ENCODE measurements at regions not wholly inside any gene's neighbourhood (a gene's known extent, or its start where the extent isn't known, plus 50 kb on each side); places are given as distances from the start of the nearest gene placed in this dataset.
A peak's percentile ranks its signal among the peaks of the same experiment; 100 is the strongest.
"Not testable (repeated sequence)": the region's sequence is repeated elsewhere in the genome, so short reads cannot be mapped to it uniquely, and the experiment has no call there.

DNA sequence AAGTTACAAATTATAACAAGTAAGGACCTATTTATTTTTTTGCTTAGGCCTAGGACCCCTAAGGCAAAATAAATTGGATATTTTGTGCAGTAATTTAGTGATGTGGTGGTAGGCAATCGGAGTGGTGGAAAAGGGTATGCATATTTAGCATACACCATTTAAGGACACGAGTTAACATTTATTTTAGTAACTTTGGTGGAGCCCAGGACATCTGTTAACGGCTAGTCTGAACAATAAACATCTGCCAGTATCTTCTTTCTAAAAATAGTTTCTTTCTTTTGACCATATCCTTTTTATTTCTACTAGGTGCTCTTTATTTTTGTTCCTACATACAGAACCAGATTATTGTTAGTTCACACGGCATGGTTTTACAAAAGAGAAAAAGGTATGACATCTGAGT lies 326.3 kb downstream of the CHL1 start:
- no peak for DNase-seq

DNA sequence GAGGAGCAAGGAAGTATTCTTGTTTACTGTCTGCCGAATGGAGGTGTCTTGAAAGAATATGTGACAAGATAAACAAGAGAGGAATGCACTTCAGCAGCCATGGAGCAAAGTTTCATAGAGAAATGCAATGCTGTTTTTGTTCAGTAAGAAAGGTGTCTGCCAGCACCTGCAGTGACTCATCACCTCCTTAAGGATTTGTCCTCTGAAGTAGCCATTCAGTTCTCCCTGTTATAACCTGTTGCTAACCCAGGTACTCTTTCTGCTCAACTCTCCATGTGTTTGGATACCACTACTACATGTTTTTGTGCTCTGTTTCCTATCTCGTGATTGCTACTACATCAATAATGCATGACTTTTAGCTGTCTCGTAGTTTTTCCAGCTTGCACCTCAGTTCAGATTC lies 328.9 kb downstream of the CHL1 start:
- no peak for DNase-seq

DNA sequence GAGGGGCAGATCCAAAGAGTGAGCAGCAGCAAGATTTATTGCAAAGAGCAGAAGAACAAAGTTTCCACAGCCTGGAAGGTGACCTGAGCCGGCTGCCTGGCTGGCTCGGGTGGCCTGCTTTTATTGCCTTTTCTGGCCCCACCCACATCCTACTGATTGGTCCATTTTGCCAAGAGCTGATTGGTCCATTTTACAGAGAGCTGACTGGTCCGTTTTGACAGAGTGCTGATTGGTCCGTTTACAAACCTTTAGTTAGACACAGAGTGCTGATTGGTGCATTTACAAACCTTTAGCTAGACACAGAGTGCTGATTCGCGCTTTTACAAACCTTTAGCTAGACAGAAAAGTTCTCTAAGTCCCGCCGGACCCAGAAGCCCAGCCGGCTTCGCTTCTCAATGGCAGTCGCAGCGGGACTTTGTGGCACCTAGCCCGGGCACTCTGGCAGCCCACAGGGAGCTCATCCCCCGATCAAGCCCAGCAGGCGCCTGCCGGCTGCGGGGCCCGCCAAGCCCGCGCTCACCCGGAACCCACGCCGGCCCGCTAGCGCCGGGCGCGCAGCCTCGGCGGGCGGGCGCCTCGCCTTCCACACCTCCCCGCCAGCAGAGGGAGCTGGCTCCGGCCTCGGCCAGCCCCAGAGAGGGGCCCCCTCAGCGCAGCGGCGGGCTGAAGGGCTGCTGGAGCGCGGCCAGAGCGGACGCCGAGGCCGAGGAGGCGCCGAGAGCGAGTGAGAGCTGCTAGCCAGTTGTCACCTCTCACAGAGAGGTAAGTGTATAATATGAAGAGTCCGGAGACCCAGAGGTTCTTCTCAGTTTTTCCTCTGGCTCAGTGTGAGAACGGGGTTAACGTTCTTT lies 339.2 kb downstream of the CHL1 start:
- DNase-seq: no peak

DNA sequence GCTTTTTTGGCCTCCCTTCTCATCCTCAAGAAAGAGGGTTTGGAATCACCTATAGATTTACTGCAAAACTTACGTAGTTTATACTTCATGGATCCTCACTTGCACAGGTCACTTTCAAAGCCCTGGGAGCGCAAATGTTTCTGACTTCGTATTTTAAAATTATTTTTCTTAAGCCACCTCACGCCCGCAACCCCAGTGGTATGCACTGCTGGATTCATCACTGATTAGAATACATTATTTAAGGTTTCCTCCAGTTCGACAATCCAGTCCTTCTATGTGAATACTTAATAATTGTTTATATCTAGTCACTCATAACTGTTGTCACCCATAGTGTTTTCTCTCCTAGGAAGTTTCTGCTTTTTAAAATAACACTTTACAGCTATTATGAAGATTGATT lies 339.9 kb downstream of the CHL1 start:
- DNase-seq: no peak

DNA sequence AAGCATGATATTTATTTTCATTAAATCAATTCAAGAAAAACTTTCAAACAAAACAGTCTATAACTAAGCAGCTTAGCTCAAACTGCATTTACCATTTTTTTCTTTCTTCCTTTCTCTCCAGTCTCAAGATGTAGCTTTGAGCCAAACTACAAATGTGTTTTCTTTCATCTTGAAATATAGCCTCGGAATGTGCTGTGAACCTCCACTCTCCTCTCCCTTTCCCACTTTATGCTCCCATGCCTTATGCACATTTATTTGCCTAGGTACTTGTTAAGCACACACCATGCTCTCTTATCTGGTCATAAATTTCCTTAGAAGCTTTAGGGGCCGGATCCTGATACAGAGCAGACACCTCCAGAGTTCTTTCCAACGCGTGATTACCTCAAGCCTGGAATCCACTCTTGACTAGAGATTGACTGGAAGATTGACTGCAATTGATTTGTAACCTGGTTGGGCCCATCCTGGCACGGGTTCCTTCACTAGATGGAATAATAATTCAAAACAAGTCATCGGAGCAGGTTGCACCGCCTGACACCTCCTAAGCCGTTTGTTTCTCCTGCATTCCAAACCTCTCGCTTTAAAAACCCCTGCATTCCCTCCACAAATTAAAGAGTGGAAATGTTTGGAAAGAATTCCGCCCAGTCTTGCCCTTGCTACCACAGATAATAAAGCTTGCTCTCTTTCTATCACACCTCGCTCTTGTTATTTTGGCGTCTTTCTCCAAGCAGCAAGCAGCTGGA lies 344.7 kb downstream of the CHL1 start:
- DNase-seq: peak; percentile 47

DNA sequence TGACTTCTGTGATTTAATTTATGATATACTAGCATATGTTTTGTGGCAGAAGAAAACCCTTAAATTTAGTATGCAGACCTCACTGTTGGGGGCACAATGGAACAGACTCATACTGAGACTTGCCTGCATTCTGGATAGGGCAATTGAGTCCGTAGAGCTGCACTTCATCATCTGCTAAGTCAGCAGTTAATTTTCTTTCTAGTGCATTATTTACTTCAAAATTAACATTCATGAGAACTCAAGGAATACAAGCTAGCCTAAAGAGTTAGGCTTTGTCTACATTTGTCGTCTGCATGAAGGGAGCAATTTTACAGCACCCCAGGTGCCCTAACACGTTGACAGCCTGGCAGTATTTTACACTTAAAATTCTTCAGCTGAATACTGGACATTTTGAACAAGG lies 345.5 kb downstream of the CHL1 start:
- DNase-seq: no peak

DNA sequence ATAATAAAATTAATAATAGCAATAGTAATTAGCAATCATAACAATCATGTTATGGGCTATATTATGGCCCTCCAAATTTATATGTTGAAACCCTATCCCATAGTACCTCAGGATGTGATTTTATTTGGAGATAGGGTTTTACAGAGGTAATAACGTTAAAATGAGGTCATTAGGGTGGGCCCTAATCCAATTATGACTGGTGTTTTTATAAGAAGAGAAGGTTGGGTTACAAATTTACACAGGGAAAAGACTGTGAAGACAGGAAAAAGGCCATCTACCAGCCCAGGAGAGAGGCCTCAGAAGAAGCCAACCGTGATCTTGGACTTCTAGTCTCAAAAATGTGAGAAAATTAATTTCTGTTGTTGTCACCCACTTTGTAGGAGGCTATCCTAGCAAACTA lies 353.1 kb downstream of the CHL1 start:
- DNase-seq: no peak

DNA sequence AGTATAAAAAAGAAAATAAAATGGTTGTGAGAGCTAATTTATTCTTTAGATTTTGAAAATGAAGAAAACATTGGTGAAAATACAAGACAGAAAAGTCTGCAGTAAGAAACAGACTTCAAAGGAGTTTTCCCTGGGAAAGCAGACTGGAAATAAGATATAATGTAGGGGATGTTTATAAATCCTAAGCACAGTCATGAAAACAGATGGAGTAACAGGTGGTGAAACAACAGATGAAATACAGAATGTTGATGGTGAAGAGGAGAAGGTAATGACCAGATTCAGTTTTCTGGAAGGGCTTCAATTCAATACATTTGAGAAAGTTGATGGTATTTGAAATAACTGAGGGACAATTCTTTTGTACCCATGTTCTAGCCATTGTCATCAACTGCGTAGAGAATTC lies 353.9 kb downstream of the CHL1 start:
- no peak for DNase-seq

DNA sequence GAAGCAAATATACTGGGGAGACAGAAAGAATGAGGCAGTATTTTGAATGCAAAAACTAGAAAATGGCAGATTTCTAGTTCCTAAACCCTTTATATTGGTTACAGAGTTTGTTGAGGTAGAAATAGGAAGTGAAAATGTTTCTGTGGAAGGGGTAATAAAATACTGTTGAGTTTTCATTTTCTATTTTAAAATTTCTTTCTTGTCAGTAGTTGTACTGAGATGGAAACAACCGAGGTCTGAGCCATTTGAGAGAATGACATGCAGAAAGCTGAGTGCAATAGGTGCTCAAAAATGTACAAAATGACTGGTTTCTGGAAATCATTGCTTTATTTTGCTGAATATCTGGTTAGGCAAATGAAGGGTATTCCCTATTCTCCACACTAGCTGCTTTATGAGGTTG lies 361.4 kb downstream of the CHL1 start:
- no peak for DNase-seq

DNA sequence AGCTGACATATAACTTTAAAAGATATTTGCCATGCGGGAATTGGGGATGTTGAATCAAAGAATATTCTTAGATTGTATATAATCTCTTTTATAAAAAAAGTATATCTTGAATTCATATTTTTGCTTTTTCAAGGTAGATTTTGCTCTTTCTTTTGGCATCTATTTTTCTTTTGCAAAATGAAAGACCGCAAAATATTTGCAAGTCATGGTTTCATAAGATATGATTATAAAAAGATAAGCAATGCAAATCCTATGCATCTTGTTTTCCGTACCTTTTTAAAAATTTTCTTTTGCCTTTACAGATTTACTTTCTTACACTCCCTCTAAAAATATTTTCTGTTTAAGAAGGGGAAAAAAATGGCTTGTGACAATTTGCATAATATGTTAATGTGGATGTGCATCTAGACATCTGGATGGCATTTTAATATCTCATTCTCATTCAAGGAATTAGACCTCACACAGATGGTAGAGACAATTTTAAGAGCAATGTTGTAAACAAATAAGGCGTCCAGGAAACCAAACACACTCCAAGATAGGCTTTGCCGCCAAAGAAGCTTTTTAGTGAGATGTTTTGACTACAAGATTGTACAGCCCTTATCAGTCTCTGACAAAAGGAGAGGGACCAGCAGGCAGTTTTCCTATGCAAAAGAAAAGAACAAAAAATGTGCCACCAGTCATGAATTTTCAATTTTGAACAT lies 371.1 kb downstream of the CHL1 start:
- no peak for DNase-seq

DNA sequence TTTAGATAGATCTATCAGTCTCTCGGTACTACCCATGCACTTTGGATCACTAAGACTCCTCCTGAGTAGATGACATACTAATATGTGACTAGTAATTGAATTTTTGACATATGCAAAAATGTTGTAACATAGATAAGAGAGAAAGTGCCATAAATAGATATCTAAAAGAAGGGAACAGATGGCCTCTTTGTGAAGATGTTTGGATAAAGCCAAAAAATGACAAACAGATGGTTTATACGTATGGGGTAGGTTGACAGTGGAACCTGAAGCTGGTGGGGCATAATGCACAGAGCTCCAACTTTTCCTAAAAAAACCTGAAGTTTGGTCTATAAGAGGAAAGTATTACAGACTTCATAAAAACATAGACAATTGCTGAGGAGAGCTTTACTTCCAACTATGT lies 383.0 kb downstream of the CHL1 start:
- not testable (repeated sequence) for DNase-seq

DNA sequence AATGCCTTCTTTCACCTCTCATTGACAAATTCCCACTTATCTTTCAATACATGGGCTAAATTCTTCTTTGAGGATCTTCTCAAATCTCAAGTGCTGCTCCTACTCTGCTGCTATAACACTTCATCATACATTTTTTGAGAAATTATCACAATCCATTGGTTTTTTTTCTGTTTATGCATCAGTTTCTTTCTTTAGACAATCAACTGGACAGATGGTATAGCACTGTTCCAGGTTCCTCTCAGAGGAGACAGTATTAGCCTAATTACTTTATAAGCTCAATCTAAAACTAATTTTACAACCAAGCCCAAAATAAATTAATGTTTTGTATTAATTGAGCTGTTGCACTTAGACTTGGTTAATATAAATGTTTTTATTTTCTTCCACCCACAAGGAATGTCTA lies 392.5 kb downstream of the CHL1 start:
- not testable (repeated sequence) for DNase-seq

DNA sequence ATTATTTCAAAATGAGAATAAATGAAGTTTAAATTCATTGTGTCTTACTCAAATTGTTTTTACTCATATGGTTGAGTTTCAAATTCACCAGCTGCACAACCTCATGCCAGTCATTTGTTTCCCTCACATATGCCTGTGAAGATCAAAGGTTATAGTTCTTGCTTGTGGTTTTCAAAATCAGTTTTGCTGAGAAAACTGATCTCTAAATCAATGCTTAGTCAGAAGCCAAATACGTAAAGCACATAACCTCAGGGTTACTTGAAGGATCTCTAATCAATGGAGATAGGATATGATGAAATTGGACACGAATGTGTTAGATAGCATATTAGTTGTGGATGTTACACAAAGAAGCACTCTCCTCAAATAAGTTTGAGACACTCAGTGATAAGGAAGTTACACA lies 400.7 kb downstream of the CHL1 start:
- DNase-seq: not testable (repeated sequence)

DNA sequence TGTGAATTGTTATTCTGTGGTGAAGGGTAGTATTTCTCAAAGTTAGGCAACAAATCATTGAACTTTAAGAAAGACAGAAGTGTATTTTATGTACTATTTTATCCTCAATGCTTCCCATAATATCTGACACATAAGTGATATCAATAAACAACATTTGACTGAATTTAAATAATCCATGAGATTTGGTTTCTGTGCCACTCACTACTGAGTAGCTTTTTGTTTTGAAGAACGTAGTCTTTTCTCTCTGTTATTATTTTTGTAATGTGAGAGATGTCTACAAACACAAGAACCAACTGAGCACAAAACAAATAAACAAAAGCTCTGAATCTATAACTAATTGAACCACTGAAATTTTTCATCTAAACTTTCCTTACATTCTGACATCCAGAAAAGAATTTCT lies 401.2 kb downstream of the CHL1 start:
- not testable (repeated sequence) for DNase-seq

DNA sequence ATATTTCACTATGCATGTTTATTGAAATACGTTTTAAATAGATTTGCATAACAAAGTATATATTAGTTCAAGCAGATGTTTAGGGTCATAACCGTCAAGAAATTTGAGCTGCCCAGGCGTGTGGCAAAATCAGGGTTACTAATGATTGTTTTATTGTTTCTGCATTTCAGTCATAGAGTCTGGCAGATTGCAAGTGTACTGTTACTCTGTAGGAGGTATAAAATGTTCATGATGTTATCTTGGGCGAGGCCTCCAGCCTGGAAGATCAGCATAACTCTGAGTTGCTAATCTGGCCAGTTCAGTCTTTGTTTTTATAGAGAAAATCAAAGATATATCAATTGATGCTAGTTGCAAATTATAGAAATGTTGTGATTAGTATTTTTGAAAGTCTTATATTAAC lies 410.9 kb downstream of the CHL1 start:
- DNase-seq: not testable (repeated sequence)

DNA sequence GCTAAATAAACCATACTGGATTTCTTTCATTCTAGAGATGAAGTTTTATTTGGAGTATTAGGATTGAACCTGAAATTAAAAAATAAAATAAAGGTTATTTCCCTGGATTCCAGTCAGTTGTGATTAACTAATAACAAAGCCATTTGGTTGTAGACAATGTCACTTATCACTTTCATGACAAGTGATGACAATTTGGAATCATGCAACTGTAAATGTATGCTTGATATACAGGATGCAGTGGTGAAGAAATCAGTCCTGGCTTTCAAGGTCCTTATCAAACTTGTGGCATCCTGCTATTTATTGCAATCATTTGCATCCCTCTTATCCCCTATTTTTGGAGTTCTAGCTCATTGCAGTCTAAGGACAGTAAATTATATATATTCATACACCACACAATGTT lies 425.2 kb downstream of the CHL1 start:
- no peak for DNase-seq

DNA sequence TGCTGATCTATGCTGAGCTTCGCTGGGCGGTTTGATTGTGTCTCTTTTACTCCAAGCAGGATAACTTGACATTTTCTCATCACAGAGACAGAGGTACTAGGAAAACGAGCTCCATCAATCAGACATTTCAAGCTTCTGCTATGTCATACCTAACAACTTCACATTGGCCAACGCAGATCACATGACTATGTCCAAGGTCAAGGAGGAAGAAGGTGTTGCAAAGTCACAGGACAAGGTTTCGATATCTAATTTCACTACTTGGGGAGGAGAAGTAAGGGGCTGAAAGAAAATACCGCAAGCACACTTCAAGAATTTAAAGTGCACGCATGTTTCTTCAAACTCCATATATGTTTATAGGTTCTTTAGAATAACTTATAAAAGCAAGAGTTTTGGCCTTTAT lies 425.8 kb downstream of the CHL1 start:
- no peak for DNase-seq

DNA sequence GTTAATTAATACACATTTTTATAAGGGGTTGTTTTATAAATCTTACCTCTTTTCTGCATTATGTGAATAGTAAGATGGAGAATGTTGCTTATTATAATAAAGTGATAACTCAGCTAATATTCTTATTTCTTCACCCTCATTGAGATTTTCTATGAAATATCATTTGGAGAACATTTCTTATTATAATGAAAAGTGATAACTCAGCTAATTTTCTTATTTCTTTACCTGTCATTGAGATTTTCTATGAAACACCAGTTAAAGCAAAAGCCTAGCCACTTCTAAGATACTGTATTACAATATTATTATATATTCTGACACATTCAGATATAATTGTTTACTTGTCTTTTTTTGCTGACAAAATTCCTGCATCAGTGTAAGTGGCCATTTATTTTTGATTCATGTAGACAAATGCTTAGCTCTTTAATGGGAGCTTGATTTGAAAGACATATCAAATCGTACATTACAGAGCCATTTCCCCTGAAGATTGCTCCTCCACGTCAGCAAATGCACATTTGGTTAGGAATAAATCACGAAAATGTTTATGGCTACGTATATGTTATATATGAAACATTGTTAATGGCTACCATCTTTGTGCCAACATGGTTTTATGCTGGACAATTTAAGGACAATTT lies 427.5 kb downstream of the CHL1 start:
- DNase-seq: no peak

DNA sequence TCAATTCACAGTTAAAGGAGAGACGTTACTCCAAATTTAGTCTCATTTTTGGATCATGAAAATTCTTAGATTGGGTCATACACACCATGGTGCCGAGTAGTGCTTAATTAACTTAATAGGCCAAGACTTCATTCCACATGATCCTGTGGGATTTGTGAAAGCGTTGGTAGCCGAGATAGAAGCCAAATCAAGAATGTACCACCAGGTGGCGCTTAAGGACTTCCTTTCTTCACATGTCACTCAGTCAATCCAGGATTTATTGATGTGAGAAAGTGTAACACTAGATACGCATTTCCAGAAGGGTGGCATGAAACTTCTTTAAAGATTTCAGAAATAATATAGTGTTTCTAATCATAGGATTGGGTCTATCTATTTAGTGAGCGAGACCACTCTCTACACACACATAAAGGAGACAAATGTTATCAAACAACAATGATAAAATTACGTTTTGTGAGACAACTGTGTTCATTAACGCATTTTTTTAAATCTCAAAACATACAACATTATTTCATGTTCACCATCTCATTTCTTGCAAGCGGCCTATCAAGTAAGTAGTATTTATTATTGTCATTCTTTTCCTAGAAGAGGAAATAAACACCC lies 436.1 kb downstream of the CHL1 start:
- DNase-seq: peak; percentile 73

DNA sequence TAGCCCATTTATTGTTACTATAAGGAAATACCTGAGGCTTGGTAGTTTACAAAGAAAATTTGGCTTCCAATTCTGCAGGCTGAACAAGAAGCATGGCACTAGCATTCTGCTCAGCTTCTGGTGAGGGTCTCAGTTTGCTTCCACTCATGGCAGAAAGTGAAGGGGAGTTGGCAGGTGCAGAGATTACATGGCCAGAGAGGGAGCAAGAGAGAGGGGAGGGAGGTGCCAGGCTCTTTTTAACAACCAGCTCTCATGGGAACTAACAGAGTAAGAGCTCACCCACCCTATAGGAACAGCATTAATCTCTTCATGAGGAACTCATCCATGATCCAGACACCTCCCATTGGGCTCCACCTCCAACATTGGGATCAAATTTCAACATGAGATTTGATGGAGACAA lies 437.9 kb downstream of the CHL1 start:
- no peak for DNase-seq

DNA sequence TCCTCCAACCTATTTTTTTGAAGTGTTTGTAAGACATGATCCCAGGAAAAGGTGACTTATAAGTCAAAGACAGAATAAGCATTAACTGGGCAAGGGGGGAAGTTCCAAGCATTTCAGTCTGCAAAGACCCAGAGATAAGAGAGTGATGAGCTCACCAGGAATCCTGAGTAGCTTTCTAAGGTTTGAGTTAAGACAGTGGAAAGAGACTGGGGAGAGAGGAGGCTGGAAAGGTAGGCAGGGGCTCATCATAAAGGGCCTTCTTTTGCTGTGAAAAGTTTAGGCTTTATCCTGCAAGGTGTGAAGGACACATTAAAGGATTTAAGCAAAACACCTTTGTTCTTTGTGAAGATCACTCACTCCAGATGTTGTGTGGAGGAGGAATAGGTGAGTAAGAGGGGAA lies 438.8 kb downstream of the CHL1 start:
- no peak for DNase-seq

DNA sequence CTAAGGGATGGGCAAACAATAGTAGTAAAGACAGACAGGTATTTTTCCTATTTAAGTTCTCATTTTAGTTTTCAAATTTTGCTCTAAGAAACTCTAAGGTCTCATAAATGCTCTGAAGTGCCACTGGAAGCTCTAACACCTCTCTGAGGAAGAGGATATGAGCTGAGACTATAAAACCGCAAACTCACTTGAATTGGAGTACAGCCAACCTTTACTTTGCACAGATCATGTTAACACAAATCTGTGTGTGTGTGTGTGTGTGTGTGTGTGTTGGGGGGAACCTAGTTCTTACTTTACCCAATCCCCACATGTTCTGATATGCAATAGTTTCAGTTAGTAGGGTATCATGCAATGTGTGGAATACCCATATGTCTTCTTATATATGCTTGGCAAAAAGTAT lies 446.8 kb downstream of the CHL1 start:
- DNase-seq: no peak
